ENCODE measurements at regions not wholly inside any gene's neighbourhood (a gene's known extent, or its start where the extent isn't known, plus 50 kb on each side); places are given as distances from the start of the nearest gene placed in this dataset.

DNA sequence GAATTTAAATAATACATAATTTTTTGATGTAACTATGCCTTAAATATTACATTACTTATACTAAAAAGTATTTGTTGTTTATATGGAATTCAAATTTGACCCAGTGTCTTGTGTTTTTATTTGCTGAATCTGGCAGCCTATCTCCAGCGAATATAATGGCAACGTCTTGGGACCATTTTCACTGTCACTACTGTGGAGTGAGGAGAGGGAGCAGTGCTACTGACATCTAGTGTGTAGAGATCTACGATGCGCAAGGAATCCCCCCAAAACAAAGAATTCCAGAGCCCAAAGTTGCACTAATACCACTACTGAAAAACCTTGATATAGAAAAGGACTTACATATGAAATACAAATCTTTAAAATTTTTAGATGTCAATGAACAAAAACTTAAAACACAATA, 314.4 kb downstream of the DRD1 start:
- CTCF ChIA-PET, result no interaction called here
- no peak for ATAC-seq
- no peaks in the 10 kb centered on the region for H3K4me1 Mint-ChIP-seq
- no peak overlapping the region for H3K4me3 Mint-ChIP-seq
- H3K27ac Mint-ChIP-seq, result no peak overlapping the region
- no peaks in the 10 kb centered on the region for H3K27me3 Mint-ChIP-seq
- H3K9me3 Mint-ChIP-seq (ENCODE audit: low read depth), result peaks cover 3% of the 10 kb centered on the region
- DNase-seq, result no peak
- no peaks in the 10 kb centered on the region for H3K36me3 Mint-ChIP-seq

DNA sequence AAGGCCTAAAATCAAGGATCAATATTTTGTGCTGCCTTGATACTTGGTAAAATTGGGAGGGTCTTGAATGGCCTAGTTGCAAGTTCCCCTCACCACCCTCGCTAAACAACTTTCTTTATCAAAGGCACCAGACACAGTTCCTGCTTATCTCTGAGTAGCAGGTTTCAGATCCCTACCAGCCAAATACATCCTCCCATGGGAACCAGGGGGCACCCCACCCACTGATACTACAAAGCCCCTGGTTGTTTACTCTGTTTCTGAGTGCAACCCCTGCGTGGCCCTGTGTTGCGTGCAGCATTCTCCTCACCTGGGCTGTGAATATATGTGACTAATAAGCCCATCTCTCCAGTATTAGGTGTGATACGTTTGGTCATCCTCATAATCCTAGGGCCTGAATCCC, 314.9 kb downstream of the DRD1 start:
- H3K27ac Mint-ChIP-seq, result no peak overlapping the region
- no peaks in the 10 kb centered on the region for H3K36me3 Mint-ChIP-seq
- H3K4me1 Mint-ChIP-seq, result no peaks in the 10 kb centered on the region
- CTCF ChIA-PET, result no interaction called here
- no peak overlapping the region for H3K4me3 Mint-ChIP-seq
- H3K27me3 Mint-ChIP-seq, result no peaks in the 10 kb centered on the region
- no peak for ATAC-seq
- peaks cover 3% of the 10 kb centered on the region for H3K9me3 Mint-ChIP-seq (ENCODE audit: low read depth)
- DNase-seq, result no peak

DNA sequence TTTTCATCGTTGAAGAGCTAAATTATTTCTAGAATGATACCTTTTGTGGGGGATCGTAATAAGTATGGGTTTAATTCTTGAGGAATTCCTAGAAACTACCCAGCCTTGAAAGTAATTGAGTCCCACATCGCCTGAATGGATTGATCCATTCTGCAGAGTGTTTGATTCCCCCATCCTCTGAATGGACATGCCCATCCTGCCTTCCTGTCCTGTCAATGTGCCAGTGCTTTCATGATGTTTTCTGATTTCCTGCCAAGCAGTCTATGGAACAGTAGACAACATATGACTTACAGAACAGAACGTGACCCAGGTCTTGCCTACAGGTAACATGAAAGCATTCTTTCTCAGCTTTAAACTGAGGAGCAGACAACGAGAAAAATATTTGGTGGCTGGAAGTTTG, 319.2 kb downstream of the DRD1 start:
- ATAC-seq, result no peak
- Mint-ChIP-seq H3K36me3 (no peaks in the 10 kb centered on the region), H3K27me3 (no peaks in the 10 kb centered on the region), H3K4me3 (no peak overlapping the region), H3K27ac (no peak overlapping the region), H3K9me3 (ENCODE audit: low read depth) (no peaks in the 10 kb centered on the region), H3K4me1 (no peaks in the 10 kb centered on the region)
- DNase-seq, result no peak
- CTCF ChIA-PET, result no interaction called here

DNA sequence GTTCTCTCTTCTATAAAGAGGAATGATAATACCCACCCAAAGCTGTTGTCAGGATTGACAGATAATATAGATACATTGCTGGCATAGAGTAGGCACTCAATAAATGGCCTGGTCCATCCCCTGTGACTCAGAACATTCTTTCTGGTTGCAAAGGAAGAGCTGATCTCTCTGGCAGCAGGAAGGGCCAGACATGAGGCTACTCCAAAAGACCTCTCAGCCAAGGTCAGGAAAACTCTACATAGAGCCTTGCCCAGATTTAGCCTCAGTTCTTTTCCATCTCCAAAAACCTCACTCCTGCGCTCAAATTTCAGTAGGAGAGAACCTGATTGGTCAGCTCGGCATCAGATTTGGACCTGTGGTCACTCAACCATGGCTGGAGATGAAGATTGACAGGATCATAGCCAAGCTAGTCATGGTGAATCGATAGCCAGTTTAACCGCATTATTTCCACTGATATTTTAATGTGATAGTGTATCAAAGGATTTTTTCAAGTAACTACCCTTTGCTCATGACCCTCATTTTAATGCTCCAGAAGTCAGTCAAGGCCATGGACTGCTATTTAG, 319.6 kb downstream of the DRD1 start:
- H3K4me1 Mint-ChIP-seq, result no peaks in the 10 kb centered on the region
- H3K9me3 Mint-ChIP-seq (ENCODE audit: low read depth), result no peaks in the 10 kb centered on the region
- H3K27me3 Mint-ChIP-seq, result no peaks in the 10 kb centered on the region
- H3K36me3 Mint-ChIP-seq, result no peaks in the 10 kb centered on the region
- DNase-seq (no peak), ATAC-seq (no peak)
- CTCF ChIA-PET, result no interaction called here
- H3K4me3 Mint-ChIP-seq, result no peak overlapping the region
- no peak overlapping the region for H3K27ac Mint-ChIP-seq

DNA sequence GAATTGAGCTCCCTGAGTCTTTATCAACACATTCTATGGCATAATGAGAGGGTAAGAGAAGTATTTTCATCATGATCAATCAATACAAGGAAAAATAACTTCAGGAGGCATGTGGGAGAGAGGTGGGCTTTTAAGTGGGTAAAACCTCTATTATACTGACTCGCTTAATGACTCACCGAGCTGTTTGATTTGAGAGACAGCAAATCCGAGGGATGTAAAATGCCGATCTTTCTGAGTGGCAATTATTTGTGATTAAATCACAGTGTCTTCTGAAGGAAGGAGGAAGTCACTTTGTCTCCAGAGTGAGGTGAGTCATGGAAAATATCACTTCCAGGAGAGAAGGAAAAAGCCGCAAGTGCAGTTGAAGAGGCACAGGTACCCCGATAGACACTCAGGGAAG, 320.4 kb downstream of the DRD1 start:
- no peak overlapping the region for H3K27ac Mint-ChIP-seq

DNA sequence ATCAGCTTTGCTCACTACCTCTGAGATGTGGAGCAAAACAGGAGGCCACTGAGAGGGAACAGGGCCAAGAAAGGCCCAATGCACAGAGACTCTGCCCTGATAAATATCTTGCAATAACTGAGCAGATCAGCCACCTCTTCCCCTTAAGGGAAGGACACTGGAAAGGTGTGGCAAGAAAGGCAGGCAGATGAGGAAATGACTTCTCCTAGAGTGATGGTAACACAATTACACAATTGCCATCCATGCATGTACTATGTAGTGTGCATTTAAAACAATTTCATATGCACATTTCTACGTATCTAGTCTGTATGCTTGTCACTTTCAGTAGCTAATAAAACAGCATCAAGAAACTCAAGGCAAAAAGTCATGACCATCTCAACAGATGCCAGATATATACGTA, 322.5 kb downstream of the DRD1 start:
- no peak for ATAC-seq
- H3K27ac Mint-ChIP-seq, result no peak overlapping the region
- DNase-seq, result no peak

More for the DNA sequence above, 320.4 kb downstream of the DRD1 start:
- ATAC-seq, result no peak
- CTCF ChIA-PET, result no interaction called here
- H3K9me3 Mint-ChIP-seq (ENCODE audit: low read depth), result no peaks in the 10 kb centered on the region
- no peaks in the 10 kb centered on the region for H3K27me3 Mint-ChIP-seq
- DNase-seq, result no peak
- H3K36me3 Mint-ChIP-seq, result no peaks in the 10 kb centered on the region
- no peak overlapping the region for H3K4me3 Mint-ChIP-seq
- H3K4me1 Mint-ChIP-seq, result no peaks in the 10 kb centered on the region

DNA sequence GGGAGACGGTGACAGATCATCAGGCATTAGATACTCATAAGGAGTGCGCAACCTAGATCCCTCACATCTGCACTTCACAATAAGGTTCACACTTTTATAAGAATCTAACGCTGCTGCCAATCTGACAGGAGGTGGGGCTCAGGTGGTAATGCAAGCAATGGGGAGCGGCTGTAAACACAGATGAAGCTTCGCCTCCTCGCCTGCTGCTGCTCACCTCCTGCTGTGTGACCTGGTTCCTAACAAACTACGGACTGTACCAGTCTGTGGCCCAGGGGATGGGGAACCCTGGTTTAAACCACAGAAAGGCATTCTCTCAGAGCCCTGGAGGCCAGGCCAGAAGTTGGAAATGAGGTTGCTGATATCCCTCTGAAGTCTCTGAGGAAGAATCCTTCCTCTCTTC, 323.6 kb downstream of the DRD1 start:
- CTCF ChIA-PET, result no interaction called here
- H3K36me3 Mint-ChIP-seq, result no peaks in the 10 kb centered on the region
- no peaks in the 10 kb centered on the region for H3K4me1 Mint-ChIP-seq

More for the DNA sequence above, 322.5 kb downstream of the DRD1 start:
- Mint-ChIP-seq H3K4me3 (no peak overlapping the region), H3K4me1 (no peaks in the 10 kb centered on the region), H3K36me3 (no peaks in the 10 kb centered on the region), H3K27me3 (no peaks in the 10 kb centered on the region), H3K9me3 (ENCODE audit: low read depth) (no peaks in the 10 kb centered on the region)
- CTCF ChIA-PET, result no interaction called here

DNA sequence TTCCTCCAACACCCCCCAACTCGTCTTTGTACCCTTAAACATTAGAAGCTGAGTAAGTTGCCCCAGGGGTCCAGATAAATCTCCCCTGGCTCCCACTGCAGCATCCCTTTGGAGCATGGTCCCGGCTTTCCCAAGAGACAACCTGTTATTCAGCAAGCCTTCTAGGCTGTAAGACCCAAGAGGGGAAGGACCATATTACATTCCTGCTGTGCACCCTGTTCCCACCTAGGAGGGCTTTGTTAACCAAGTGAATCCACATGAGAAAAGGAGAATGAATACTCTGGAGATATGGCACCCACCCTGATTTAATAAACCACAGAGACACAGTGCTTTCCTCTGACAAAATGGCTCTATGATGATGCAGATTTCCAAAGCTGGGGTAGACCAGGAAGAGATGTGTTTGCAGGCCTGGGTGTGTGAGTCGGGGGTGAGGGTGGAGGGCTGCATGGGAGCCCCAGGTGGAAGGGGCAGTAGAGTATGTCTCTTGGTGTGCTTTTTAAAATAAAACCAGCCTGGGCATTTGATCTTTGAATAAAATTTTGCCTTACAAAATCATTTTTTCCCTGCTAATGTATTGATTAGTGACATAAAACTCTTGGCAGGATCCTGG, 325.2 kb downstream of the DRD1 start:
- Mint-ChIP-seq H3K9me3 (ENCODE audit: low read depth) (no peaks in the 10 kb centered on the region), H3K36me3 (no peaks in the 10 kb centered on the region), H3K27ac (no peak overlapping the region), H3K27me3 (no peaks in the 10 kb centered on the region), H3K4me1 (no peaks in the 10 kb centered on the region), H3K4me3 (no peak overlapping the region)
- no peak for ATAC-seq
- DNase-seq, result no peak
- CTCF ChIA-PET, result no interaction called here

More for the DNA sequence above, 323.6 kb downstream of the DRD1 start:
- Mint-ChIP-seq H3K27ac (no peak overlapping the region), H3K4me3 (no peak overlapping the region), H3K27me3 (no peaks in the 10 kb centered on the region), H3K9me3 (ENCODE audit: low read depth) (no peaks in the 10 kb centered on the region)
- DNase-seq (no peak), ATAC-seq (no peak)

DNA sequence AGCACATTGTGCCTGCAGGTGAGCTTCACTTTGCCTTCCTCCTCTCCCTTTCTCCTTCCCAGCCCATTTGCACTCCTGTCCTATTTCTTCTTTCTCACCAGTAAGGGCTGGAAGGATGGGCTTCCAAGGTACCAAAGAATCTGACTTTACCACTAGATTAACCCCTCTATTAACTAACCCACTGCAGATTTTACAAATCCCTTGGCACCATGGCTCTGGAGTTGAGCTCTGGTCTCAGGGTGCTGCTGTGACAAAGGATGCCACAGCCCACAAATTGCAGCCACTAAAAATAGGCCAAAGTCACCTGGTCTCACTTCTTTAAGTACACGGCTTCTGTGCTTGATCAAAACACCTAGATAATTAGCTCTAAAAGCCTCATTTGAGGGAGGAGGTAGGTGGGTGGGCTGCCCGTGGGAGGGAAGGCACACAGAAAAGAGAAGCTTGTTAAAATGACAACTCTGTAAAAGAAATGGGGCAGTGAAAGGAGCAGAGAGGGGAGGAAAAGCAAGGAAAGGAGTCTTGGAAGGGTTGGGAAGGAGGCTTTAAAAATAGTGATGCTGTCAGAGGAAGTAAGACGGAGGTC, 327.4 kb downstream of the DRD1 start:
- H3K9me3 Mint-ChIP-seq (ENCODE audit: low read depth), result peaks cover under 1% of the 10 kb centered on the region
- ATAC-seq (no peak), DNase-seq (no peak)
- H3K36me3 Mint-ChIP-seq, result no peaks in the 10 kb centered on the region
- H3K27ac Mint-ChIP-seq, result no peak overlapping the region
- H3K27me3 Mint-ChIP-seq, result no peaks in the 10 kb centered on the region
- H3K4me1 Mint-ChIP-seq, result no peaks in the 10 kb centered on the region
- CTCF ChIA-PET, result no interaction called here
- no peak overlapping the region for H3K4me3 Mint-ChIP-seq

DNA sequence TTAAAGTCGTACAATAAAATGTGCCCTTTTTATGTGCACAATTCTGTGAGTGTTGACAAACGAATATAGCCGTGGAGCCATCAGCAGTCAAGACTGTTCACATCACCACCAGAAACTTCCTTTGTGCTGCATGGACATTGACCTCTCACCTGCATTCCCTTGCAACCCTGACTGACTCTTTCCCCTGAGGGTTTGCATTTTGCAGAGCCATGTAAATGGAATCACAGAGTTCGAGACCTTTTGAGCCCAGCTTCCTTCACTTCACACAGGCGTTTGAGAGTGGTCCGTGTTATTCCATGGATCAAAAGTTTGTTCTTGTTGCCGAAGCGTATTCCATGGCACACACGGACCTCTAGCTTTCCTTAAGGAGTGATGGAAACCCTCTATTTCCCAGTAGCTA, 328.2 kb downstream of the DRD1 start:
- H3K36me3 Mint-ChIP-seq, result no peaks in the 10 kb centered on the region
- H3K4me1 Mint-ChIP-seq, result no peaks in the 10 kb centered on the region
- H3K27me3 Mint-ChIP-seq, result no peaks in the 10 kb centered on the region
- DNase-seq (no peak), ATAC-seq (no peak)
- CTCF ChIA-PET, result no interaction called here
- no peak overlapping the region for H3K4me3 Mint-ChIP-seq
- peaks cover 2% of the 10 kb centered on the region for H3K9me3 Mint-ChIP-seq (ENCODE audit: low read depth)
- H3K27ac Mint-ChIP-seq, result no peak overlapping the region

DNA sequence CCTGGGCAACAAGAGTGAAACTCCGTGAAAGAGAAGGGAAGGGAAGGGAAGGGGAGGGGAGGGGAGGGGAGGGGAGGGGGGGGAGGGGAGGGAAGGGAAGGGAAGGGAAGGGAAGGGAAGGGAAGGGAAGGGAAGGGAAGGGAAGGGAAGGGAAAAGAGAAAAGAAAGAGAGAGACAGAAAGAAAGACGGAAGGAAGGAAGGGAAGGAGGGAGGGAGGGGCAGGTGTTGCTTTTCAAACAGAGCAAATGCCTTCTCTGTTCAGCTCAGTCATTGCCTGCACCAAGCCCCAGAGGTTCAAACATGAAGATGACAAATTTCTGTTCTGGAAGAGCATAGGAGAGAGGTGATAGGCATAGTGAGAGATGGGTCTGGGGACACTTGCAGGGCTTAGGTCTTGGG, 330.0 kb downstream of the DRD1 start:
- no peaks in the 10 kb centered on the region for H3K27me3 Mint-ChIP-seq
- ATAC-seq, result no peak

DNA sequence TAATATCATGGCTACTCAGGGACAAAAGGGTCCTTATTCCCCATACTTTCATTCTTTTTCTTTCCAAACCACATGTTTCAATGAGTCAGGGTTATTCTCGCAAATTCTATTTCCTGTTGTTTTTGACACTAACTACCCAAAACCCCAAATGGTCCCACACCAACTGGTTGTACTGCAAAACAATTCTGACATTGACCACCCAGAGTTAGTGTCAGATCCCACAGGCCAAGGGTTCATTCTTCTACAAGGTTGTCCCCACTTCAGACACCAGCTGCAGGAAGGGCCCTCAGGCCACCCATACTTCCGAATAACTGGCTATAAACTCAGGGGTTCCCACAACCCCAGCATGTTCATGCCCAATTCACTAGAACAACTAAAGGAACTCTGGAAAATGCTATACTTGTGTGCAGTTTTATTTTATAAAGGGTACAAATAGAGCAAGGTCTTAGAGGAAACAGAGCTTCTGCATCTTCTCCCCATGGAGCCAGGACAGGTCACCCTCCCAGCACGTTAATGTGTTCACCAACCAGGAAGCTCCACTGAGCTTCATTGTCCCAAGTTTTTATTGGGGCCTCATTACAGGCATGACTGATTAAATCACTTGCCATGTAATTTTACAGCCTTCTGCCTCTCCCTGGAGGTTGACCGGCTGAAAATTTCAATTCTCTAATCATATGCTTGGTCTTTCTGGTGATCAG, 334.8 kb downstream of the DRD1 start:
- DNase-seq (no peak), ATAC-seq (no peak)
- Mint-ChIP-seq H3K4me3 (no peak overlapping the region), H3K27ac (no peak overlapping the region), H3K4me1 (no peaks in the 10 kb centered on the region), H3K27me3 (no peaks in the 10 kb centered on the region), H3K9me3 (ENCODE audit: low read depth) (peaks cover 2% of the 10 kb centered on the region), H3K36me3 (no peaks in the 10 kb centered on the region)
- CTCF ChIA-PET, result interaction anchor here (0.7 kb wide), 1 partner anchor 604 kb away, joined by 4 read pairs; no protein-coding TSS in a partner anchor

More for the DNA sequence above, 330.0 kb downstream of the DRD1 start:
- CTCF ChIA-PET, result no interaction called here
- Mint-ChIP-seq H3K4me3 (no peak overlapping the region), H3K27ac (no peak overlapping the region), H3K9me3 (ENCODE audit: low read depth) (peaks cover 2% of the 10 kb centered on the region), H3K36me3 (no peaks in the 10 kb centered on the region), H3K4me1 (no peaks in the 10 kb centered on the region)
- no peak for DNase-seq

DNA sequence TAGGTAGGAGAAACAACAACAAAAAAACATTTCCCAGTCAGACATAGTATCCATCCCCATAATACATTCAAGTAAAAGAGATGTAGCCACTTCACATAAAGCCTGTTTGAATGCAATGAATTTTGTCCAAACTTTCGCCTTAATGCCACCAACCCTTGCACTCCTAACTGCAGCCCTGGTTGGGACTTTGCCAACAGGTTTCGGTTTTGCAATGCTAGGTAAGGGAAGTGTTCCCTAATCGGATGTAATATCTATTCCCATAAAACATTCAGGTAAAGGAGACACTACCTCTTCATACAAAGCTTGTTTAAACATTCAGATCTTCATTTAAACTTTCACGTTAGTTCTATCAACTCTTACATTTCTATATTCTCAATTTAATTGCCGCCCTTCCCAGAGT, 336.1 kb downstream of the DRD1 start:
- CTCF ChIA-PET, result no interaction called here
- Mint-ChIP-seq H3K4me1 (no peaks in the 10 kb centered on the region), H3K9me3 (ENCODE audit: low read depth) (peaks cover 2% of the 10 kb centered on the region), H3K27me3 (no peaks in the 10 kb centered on the region), H3K27ac (no peak overlapping the region), H3K4me3 (no peak overlapping the region), H3K36me3 (no peaks in the 10 kb centered on the region)
- ATAC-seq, result no peak
- DNase-seq, result no peak

DNA sequence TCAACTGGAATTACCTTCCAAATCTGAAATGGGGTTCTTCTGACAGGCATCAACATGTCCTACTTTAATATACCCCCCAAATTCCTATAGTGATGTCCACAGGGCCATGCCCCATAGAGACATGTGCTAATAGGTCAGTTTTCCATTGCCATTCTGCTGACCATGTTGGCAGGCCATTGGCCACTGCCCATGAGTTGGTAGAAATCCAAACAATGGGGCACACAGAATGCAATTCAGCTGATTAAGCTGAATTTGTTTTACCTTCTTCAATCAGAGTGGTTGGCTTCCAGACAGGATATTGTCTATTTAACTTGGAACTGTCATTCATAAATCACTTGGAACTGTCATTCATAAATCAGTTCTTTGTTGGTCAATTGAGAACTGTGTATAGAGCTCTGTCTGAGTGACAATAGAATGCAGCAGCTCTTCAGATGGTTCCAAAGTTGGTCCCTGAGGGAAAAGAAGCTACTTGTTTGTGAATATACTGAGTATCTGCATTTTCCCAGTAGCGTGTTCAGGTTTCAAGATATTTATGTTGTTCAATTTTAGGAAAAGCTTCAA, 336.9 kb downstream of the DRD1 start:
- no peaks in the 10 kb centered on the region for H3K36me3 Mint-ChIP-seq
- no peak for DNase-seq
- peaks cover 2% of the 10 kb centered on the region for H3K9me3 Mint-ChIP-seq (ENCODE audit: low read depth)
- no peaks in the 10 kb centered on the region for H3K4me1 Mint-ChIP-seq
- no peak overlapping the region for H3K4me3 Mint-ChIP-seq
- no peak overlapping the region for H3K27ac Mint-ChIP-seq
- ATAC-seq, result no peak
- CTCF ChIA-PET, result no interaction called here
- no peaks in the 10 kb centered on the region for H3K27me3 Mint-ChIP-seq
